Lower lobe of right lung (tissue), 2 donors: ENCODE measurements at regions not wholly inside any gene's neighbourhood (a gene's known extent, or its start where the extent isn't known, plus 50 kb on each side); places are given as distances from the start of the nearest gene placed in this dataset.
A peak's percentile ranks its signal among the peaks of the same experiment; 100 is the strongest.

Experiments used
- ATAC-seq, 2 donors: fragments of 200-7000 bp; cut with Tn5 transposase; one replicate each; pipeline ENCODE4 v1.9.1; 2020 to 2022; ENCODE audit warnings: mild to moderate bottlenecking in 2 of 2, moderate library complexity in 2 of 2
- DNase-seq: peaks from one replicate; pipeline ENCODE4 v3.0.0-alpha.2; 2020
- H3K27ac ChIP-seq: fragments of 200-600 bp; one replicate; pipeline ENCODE4 v1.8.0; 2022
- H3K27me3 ChIP-seq: fragments of 200-600 bp; one replicate; pipeline ENCODE4 v1.8.0; 2022; ENCODE audit warnings: low read depth
- H3K36me3 ChIP-seq: fragments of 200-600 bp; one replicate; pipeline ENCODE4 v1.8.0; 2022; ENCODE audit warnings: mild to moderate bottlenecking
- H3K4me1 ChIP-seq: fragments of 200-600 bp; one replicate; pipeline ENCODE4 v1.8.0; 2022
- H3K4me3 ChIP-seq: fragments of 200-600 bp; one replicate; pipeline ENCODE4 v1.8.0; 2022; ENCODE audit warnings: mild to moderate bottlenecking
- H3K9me3 ChIP-seq: fragments of 200-600 bp; one replicate; pipeline ENCODE4 v1.8.0; 2022
- CTCF ChIP-seq: fragments of 200-600 bp; IDR thresholded peaks from one replicate; pipeline ENCODE4 v1.8.0; 2022; ENCODE audit warnings: antibody characterized with exemption, mild to moderate bottlenecking
- intact Hi-C: fragments of 100-400 bp; cut with DNase I; formaldehyde crosslinking; loops from one replicate; pipeline ENCODE4 v1.11.0; 2022
- donor health status: DM: no; HTN: yes; CAD: no; lungs with severe emphysema.

- no peak for ATAC-seq
- intact Hi-C loops: no loop called here
- no peak for TF ChIP-seq CTCF
These were observed 403.2 kb upstream of the CDH19 start for GRCh38 chr18:67007085-67007484.

GRCh38 chr18:67001052-67001451, 397.2 kb upstream of the CDH19 start:
- Histone ChIP-seq H3K9me3 (no peaks in the 10 kb centered on the region), H3K27me3 (no peaks in the 10 kb centered on the region), H3K4me1 (no peaks in the 10 kb centered on the region), H3K4me3 (no peak overlapping the region), H3K27ac (no peak overlapping the region), H3K36me3 (no peaks in the 10 kb centered on the region)
- ATAC-seq: no peak
- no peak for DNase-seq
- TF ChIP-seq CTCF: no peak
- intact Hi-C loops: no loop called here

More at GRCh38 chr18:67007085-67007484, 403.2 kb upstream of the CDH19 start:
- no peak overlapping the region for H3K27ac ChIP-seq
- no peak for DNase-seq
- no peaks in the 10 kb centered on the region for H3K4me1 ChIP-seq
- H3K9me3 ChIP-seq: no peaks in the 10 kb centered on the region
- H3K27me3 ChIP-seq: no peaks in the 10 kb centered on the region
- H3K36me3 ChIP-seq: no peaks in the 10 kb centered on the region
- H3K4me3 ChIP-seq: no peak overlapping the region

- H3K4me3 ChIP-seq: no peak overlapping the region
- H3K36me3 ChIP-seq: no peaks in the 10 kb centered on the region
- H3K27ac ChIP-seq: no peak overlapping the region
- TF ChIP-seq CTCF: no peak
- intact Hi-C loops: no loop called here
- H3K4me1 ChIP-seq: no peaks in the 10 kb centered on the region
- DNase-seq (no peak), ATAC-seq (peak in 1 of 2 donors; percentile 58)
- no peaks in the 10 kb centered on the region for H3K27me3 ChIP-seq
- H3K9me3 ChIP-seq: no peaks in the 10 kb centered on the region
These were observed 395.1 kb upstream of the CDH19 start for GRCh38 chr18:66999003-66999402.

GRCh38 chr18:66995270-66995669, 391.4 kb upstream of the CDH19 start:
- ATAC-seq (peak in 1 of 2 donors; percentile 47), DNase-seq (no peak)
- intact Hi-C loops: no loop called here
- Histone ChIP-seq H3K27ac (no peak overlapping the region), H3K4me1 (no peaks in the 10 kb centered on the region), H3K36me3 (no peaks in the 10 kb centered on the region), H3K27me3 (no peaks in the 10 kb centered on the region), H3K4me3 (no peak overlapping the region), H3K9me3 (no peaks in the 10 kb centered on the region)
- TF ChIP-seq CTCF: no peak

GRCh38 chr18:66994790-66995189, 390.9 kb upstream of the CDH19 start:
- H3K4me3 ChIP-seq: no peak overlapping the region
- intact Hi-C loops: no loop called here

More at GRCh38 chr18:66994790-66995189, 390.9 kb upstream of the CDH19 start:
- Histone ChIP-seq H3K27ac (no peak overlapping the region), H3K4me1 (no peaks in the 10 kb centered on the region), H3K27me3 (no peaks in the 10 kb centered on the region), H3K36me3 (no peaks in the 10 kb centered on the region), H3K9me3 (no peaks in the 10 kb centered on the region)
- DNase-seq (no peak), ATAC-seq (no peak)
- TF ChIP-seq CTCF: no peak
